Vagina (tissue), 2 donors: ENCODE measurements at regions not wholly inside any gene's neighbourhood (a gene's known extent, or its start where the extent isn't known, plus 50 kb on each side); places are given as distances from the start of the nearest gene placed in this dataset.
A peak's percentile ranks its signal among the peaks of the same experiment; 100 is the strongest.
"Not testable (repeated sequence)": the region's sequence is repeated elsewhere in the genome, so short reads cannot be mapped to it uniquely, and the experiment has no call there.

Source experiments
- DNase-seq, 2 donors: peaks; one replicate each; pipeline ENCODE4 v3.0.0-alpha.2; 2017; ENCODE audit errors: extremely low spot score in 2 of 2
- H3K27ac ChIP-seq: fragments of 200-600 bp; sonication (generic); one replicate; pipeline ENCODE4 v1.5.1; 2019
- H3K27me3 ChIP-seq: fragments of 200-600 bp; sonication (generic); one replicate; pipeline ENCODE4 v1.5.1; 2019
- H3K36me3 ChIP-seq, 2 donors: fragments of 200-600 bp; sonication (generic); one replicate each; pipeline ENCODE4 v1.5.1; 2017 to 2019
- H3K4me1 ChIP-seq: fragments of 200-600 bp; sonication (generic); one replicate; pipeline ENCODE4 v1.5.1; 2019
- H3K4me3 ChIP-seq, 2 donors: fragments of 200-600 bp; sonication (generic); 1 replicate in 1 of 2; 2 replicates in 1 of 2; pipeline ENCODE4 v1.5.1; 2016 to 2019
- H3K9me3 ChIP-seq: fragments of 200-600 bp; sonication (generic); one replicate; pipeline ENCODE4 v1.5.1; 2019
- CTCF ChIP-seq, 3 experiments: fragments of 450-650 bp in 2 of 3; fragments of 200-600 bp in 1 of 3; sonication (generic) in 1 of 3; IDR thresholded peaks; one replicate each; pipeline ENCODE4 v1.5.1; 2017 to 2019; ENCODE audit warnings: antibody characterized with exemption in 3 of 3, mild to moderate bottlenecking in 2 of 3, moderate library complexity in 2 of 3
- POLR2A ChIP-seq, 2 donors: fragments of 450-650 bp; IDR thresholded peaks; one replicate each; pipeline ENCODE4 v1.6.1; 2017; ENCODE audit warnings: antibody characterized with exemption in 2 of 2, mild to moderate bottlenecking in 2 of 2, moderate library complexity in 2 of 2
- POLR2AphosphoS5 ChIP-seq, 2 donors: sonication (generic); formaldehyde crosslinking; IDR thresholded peaks; one replicate each; pipeline ENCODE4 v1.9.0; 2017; ENCODE audit warnings: antibody characterized with exemption in 2 of 2, mild to moderate bottlenecking in 2 of 2, low read depth in 1 of 2; ENCODE audit not compliant: insufficient read depth in 1 of 2
- intact Hi-C: fragments of 100-400 bp; cut with DNase I; formaldehyde crosslinking; loops from one replicate; pipeline ENCODE4 v1.15.1; 2023

GRCh38 chr10:113488186-113488585, 64.7 kb upstream of the HABP2 start:
- no peak for TF ChIP-seq CTCF (IDR thresholded peaks at IDR 0.05)
- TF ChIP-seq POLR2AphosphoS5 (IDR thresholded peaks at IDR 0.05; ENCODE audit: insufficient read depth in 1 of 2, low read depth in 1 of 2) = no peak
- no peak for TF ChIP-seq POLR2A (IDR thresholded peaks at IDR 0.05)
- no peak overlapping the region for H3K4me3 ChIP-seq
- H3K36me3 ChIP-seq = no peaks in the 10 kb centered on the region
- DNase-seq = no peak
- intact Hi-C loops = no loop called here
- peaks cover 19% of the 10 kb centered on the region for H3K4me1 ChIP-seq
- H3K27me3 ChIP-seq = no peaks in the 10 kb centered on the region
- H3K9me3 ChIP-seq = no peaks in the 10 kb centered on the region
- no peak overlapping the region for H3K27ac ChIP-seq

DNA sequence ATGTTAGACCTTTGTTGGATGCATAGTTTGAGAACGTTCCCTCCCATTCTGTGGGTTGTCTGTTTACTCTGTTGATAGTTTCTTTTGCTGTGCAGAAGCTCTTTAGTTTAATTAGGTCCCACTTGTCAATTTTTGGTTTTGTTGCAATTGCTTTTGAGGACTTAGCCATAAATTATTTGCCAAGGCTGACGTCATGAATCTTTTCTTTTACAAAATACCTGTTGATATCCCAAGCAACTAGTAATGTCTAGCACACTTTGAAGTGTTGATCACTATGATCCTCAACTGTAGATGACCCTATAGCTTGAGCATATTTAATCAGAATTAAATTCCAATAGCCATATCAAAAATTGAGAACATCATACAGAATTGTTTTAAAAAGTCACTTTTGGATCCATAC, 63.3 kb upstream of the HABP2 start:
- intact Hi-C loops, H3K4me3 ChIP-seq, H3K27me3 ChIP-seq, H3K27ac ChIP-seq, H3K36me3 ChIP-seq, H3K9me3 ChIP-seq, DNase-seq: not testable (repeated sequence)
- peaks cover 32% of the 10 kb centered on the region for H3K4me1 ChIP-seq

- intact Hi-C loops = no loop called here
- H3K4me3 ChIP-seq = no peak overlapping the region
- DNase-seq = no peak
- H3K36me3 ChIP-seq = no peaks in the 10 kb centered on the region
- H3K4me1 ChIP-seq = peaks cover 50% of the 10 kb centered on the region
- H3K9me3 ChIP-seq = no peaks in the 10 kb centered on the region
- H3K27ac ChIP-seq = peak overlapping the region; percentile 23
- TF ChIP-seq POLR2AphosphoS5 (IDR thresholded peaks at IDR 0.05; ENCODE audit: insufficient read depth in 1 of 2, low read depth in 1 of 2) (no peak), CTCF (IDR thresholded peaks at IDR 0.05) (no peak), POLR2A (IDR thresholded peaks at IDR 0.05) (no peak)
- no peaks in the 10 kb centered on the region for H3K27me3 ChIP-seq
Measured at GRCh38 chr10:113491967-113492565, 60.8 kb upstream of the HABP2 start.

- Histone ChIP-seq H3K4me3 (no peak overlapping the region), H3K27me3 (no peaks in the 10 kb centered on the region), H3K4me1 (peaks cover 50% of the 10 kb centered on the region), H3K27ac (peak overlapping the region; percentile 23), H3K9me3 (no peaks in the 10 kb centered on the region), H3K36me3 (no peaks in the 10 kb centered on the region)
- intact Hi-C loops = no loop called here
- no peak for DNase-seq
- TF ChIP-seq POLR2AphosphoS5 (IDR thresholded peaks at IDR 0.05; ENCODE audit: insufficient read depth in 1 of 2, low read depth in 1 of 2) = no peak
- no peak for TF ChIP-seq POLR2A (IDR thresholded peaks at IDR 0.05)
- no peak for TF ChIP-seq CTCF (IDR thresholded peaks at IDR 0.05)
Measured at GRCh38 chr10:113493195-113493594, 59.7 kb upstream of the HABP2 start.

GRCh38 chr10:113493882-113494301, 59.0 kb upstream of the HABP2 start:
- no peaks in the 10 kb centered on the region for H3K27me3 ChIP-seq
- no peak overlapping the region for H3K27ac ChIP-seq
- DNase-seq = no peak
- TF ChIP-seq POLR2A (IDR thresholded peaks at IDR 0.05) (no peak), CTCF (IDR thresholded peaks at IDR 0.05) (no peak), POLR2AphosphoS5 (IDR thresholded peaks at IDR 0.05; ENCODE audit: insufficient read depth in 1 of 2, low read depth in 1 of 2) (no peak)
- no peak overlapping the region for H3K4me3 ChIP-seq
- intact Hi-C loops = no loop called here
- no peaks in the 10 kb centered on the region for H3K36me3 ChIP-seq
- no peaks in the 10 kb centered on the region for H3K9me3 ChIP-seq
- peaks cover 50% of the 10 kb centered on the region for H3K4me1 ChIP-seq
